ENCODE measurements at regions not wholly inside any gene's neighbourhood (a gene's known extent, or its start where the extent isn't known, plus 50 kb on each side); places are given as distances from the start of the nearest gene placed in this dataset.

DNA sequence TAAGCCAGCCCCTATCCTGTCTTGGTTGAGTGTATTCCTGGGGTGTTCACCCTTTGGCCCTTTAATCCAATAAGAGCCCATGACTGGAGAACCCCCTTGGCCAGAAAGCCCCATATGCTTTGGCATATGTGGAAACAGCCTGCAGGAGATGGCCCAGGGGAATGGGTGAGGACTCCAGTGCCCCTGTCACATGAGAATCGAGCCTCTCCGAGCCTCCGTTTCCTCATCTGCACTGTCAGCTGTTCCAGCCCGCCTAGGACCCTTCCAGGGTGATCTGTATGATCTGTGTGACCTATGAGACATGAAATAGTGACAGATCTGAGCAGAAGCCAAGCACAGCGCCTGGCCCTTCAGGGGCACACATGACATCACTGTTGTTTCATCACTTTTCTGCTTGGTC lies 300.7 kb downstream of the ZNF536 start:
- DNase-seq (ENCODE audit: low read depth in 1 of 2, low spot score in 1 of 2), result no peak

DNA sequence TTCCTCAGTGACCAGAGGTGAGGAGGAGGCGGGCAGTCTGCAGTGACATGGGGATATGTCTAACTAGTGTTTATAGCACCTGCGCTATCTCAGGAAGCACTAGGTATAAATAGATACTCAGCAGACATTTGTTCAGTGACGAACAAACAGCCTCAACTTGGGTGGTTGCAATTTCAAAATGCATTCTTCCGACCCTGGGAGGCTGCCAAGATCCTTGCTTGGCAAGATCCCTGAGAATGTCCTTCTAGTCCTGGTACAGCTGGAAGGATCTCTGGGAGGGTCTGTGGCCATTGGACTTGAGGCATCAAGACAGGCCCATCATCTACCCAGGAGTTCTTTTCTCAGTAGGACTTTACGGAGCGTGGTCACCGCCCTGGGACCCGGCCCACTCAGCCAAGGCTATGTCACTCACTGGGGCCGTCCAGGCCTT lies 299.5 kb downstream of the ZNF536 start:
- DNase-seq (ENCODE audit: low read depth in 1 of 2, low spot score in 1 of 2), result no peak

DNA sequence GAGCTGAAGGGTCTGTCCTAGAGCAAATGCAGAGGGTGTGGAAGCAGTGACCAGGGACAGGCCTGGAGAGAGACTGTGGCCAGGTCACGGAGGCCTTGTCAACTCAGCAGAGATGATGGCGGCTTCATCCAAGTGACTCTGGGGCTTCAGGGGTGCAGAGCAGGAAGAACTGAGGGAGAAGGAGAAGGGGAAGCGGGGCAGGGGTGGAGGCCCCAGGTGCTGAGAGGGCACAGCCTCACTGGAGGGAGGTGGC lies 299.1 kb downstream of the ZNF536 start:
- no peak for DNase-seq (ENCODE audit: low read depth in 1 of 2, low spot score in 1 of 2)

DNA sequence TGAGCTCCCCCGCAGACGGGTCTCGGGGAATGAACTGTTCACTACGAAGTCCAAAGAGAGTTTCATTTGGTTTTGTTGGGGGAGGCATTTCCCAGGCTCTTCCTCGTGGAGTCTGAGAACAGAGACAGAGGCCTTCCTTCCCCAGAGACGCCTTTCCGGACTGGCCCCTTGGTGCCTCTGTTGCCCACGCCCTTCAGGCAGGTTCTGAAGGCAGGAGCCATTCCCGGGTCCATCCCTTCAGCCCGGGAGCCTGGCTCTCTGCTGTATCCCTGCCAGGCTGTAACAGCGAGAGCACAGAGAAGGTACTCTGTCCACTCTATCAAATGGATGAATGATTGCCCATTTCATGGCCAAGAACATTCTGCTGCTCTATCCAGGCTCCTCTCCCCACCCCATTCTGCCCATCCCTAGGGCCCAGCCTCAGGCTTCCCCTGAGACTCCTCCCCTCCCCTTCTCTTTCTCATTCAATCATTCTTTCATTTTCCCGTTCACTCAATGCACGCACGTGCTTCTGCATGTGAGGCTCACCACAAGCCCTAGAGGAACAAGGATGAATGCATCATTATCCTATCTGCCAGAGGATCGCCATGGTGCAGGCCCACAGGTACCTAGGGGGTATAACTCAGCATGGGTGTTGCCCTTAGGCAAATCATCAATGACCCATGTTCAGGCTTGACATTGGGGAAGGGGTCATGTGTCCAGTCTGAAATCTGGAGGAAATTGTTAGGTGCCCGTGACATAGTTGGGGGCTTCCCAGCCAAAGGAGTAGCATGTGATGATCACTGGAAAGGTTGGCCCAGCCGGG lies 298.6 kb downstream of the ZNF536 start:
- DNase-seq (ENCODE audit: low read depth in 1 of 2, low spot score in 1 of 2), result no peak

DNA sequence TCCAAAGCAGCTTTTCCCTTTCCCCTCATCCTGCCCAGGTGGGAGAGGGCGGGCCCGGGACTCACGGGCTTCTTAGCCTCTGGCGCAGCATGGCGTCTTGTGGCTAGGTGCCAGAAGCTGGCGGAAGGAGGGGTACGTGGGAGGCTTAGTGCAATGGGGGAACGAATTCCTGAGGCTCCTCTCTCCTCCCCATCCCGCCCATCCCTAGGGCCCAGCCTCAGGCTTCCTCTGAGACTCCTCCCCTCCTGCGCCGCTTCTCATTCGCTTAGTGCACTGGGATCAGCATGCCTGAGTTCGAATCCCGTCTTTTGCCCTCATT lies 297.8 kb downstream of the ZNF536 start:
- DNase-seq (ENCODE audit: low read depth in 1 of 2, low spot score in 1 of 2), result no peak

DNA sequence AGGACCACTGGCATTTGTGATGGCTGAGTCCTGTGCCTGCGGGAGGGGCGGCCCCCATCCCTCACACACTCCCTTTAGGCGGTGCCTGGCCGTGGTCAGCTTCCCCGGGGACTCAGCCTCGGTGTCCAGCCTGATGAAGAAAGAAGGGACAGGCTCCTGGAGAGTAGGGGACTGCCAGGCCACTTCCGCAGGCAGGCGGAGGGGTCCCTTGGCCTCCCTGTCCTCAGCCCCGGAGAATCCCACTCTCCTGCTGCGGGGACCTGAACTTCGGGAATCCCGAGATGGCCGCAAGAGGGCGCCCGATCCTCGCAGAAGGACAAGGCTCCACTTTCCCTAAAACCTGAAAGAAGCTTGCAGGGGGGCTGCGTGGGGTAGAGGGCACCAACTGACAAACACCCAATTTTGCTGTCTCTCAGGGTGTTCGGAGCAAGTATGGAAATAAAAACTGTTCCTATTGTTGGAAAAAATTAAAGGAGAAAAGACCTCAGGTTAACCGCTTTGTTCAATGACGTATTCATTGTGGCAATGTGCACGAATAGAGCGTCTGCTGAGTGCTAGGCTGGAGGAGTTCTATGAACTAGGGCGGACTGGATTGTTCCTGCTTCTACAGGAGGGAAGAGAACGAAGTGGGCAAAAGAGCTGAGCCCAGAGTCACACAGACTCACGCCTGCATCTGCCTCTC lies 297.3 kb downstream of the ZNF536 start:
- DNase-seq (ENCODE audit: low read depth in 1 of 2, low spot score in 1 of 2), result peak; percentile 16

DNA sequence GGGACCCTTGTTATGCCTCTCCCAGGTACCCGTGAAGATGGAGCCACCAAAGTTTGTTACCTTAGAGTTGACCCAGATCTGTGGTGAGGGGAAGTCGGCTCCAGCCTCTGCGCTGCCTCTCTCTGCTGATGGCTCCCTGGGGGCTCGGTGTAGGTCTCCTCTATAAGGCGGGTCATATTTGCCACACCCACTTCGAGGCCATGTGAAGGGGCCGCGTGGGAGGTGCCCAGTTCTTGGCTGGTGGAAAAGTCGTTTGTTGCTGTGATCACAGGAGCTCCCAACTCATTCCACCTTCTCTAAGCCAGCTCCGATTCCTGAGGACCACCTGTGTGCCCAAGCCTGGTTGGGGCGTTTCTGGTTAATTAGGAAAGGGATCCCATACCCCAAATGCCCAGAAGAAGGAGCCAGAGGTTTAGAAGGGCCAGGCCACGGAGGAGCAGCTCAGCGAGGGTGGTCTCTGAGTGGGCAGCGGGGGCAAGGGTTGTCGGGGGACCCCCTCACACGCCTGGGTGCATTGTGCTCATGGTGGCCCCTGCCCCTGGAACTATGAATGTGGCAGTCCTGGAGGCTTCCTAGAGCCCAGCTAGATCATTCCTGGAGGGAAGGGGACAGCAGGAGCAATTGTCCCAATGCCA lies 296.5 kb downstream of the ZNF536 start:
- DNase-seq (ENCODE audit: low read depth in 1 of 2, low spot score in 1 of 2), result no peak

DNA sequence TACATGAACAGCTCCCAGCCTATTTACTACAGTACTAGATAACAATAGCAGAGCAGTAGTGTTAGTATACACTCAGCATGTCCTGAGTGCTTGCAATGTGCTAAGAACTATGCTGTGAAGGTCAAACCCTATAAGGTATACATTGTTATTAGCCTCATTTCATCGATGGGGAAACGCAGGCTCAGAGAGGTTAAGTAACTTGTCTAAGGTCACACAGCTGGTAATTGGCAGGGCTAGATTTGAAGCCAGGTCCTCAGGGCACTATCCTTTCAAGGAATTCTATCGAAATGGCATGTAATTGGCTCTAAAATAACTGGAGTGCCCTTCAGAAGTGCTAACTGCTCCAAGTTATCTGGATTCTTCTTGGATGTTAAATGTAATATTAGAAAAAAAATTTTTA lies 295.6 kb downstream of the ZNF536 start:
- DNase-seq (ENCODE audit: low read depth in 1 of 2, low spot score in 1 of 2), result no peak

DNA sequence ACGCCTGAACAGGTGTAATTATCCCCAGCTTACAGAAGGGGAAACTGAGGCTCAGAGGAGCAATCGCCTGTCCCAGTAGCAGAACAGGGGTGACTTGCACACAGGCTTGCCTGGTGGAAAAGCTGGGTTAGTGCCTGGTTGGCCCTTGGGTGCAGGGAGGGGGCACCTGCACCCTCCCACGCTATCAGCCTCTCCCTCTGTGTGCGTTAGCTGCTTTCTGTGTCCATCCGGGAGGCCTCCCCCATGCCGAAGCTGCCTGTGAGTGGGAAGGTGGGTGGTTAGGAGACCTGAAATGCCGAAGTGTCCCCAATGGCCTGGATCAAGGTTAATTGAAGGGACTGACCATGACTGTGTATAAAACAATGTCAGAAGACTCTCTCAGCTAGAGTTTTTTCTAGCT lies 295.0 kb downstream of the ZNF536 start:
- no peak for DNase-seq (ENCODE audit: low read depth in 1 of 2, low spot score in 1 of 2)

DNA sequence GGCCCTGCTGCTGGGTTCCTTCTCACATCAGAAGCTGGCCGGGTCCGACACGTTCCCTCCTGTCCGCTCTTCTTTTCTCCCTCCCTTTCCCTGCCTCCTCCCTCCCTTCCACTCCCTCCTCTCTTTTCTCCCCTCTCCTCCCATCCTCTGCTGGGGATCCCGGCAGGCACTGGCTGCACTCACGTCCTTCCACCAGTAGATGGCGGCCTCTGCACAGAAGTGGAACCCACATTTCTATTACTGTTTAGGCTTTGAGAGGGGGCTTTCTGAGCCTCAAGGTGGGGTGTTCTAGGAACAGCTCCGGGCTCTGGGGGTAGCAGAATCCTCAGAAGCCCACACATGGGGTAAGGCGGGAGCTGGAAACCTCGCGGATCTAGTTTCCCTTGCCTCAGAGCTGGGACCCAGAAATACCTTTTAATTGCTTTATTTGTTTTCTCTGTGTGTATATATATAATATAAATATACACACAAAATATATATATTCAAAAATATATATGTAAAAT lies 294.2 kb downstream of the ZNF536 start:
- peak; percentile 16 to 19 for DNase-seq (ENCODE audit: low read depth in 1 of 2, low spot score in 1 of 2)

DNA sequence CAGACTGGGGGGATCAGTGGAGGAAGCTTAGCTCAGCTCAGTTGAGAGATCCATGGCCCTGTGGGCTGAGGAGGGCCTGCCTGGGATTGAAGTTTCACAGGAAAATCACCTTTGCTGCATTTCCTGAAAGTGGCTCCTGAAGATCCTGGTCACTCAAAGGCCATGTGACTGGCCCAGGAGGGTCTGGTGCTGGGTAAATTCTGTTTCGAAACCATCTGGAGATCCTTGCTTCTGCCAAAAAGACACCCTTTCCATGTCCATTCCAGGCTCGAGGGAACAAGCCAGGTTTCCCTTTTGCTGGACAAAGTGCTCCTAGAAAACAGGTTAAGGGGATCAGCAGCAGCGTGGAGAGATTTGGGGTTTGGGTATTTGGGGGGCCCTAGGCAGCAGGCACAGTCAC lies 293.3 kb downstream of the ZNF536 start:
- DNase-seq (ENCODE audit: low read depth in 1 of 2, low spot score in 1 of 2), result no peak

DNA sequence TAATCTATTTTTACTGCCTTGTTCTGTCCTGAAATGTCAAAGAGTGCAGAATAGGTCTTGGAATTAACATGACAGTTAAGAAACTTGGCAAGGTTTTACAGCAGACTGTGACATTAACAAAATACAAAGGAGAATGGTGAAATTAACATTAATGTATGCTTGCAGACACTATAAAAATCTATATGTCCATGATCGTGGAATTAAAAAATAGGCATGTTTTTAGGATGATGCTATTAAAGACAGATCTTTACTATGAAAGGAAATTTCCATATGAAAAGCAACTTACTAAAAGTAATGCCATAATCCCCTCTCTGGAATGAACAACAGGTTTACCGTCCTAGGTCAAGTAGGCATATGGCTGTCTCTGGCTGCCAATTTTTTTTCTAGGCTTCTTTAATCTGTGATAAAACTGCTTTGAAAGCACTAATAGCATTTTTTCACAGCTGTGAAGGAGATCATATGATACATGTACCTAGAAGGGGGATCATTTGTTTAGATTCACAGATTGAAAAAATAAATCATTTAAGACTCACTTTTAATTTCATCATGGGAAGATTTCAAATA lies 291.5 kb downstream of the ZNF536 start:
- no peak for DNase-seq (ENCODE audit: low read depth in 1 of 2, low spot score in 1 of 2)

DNA sequence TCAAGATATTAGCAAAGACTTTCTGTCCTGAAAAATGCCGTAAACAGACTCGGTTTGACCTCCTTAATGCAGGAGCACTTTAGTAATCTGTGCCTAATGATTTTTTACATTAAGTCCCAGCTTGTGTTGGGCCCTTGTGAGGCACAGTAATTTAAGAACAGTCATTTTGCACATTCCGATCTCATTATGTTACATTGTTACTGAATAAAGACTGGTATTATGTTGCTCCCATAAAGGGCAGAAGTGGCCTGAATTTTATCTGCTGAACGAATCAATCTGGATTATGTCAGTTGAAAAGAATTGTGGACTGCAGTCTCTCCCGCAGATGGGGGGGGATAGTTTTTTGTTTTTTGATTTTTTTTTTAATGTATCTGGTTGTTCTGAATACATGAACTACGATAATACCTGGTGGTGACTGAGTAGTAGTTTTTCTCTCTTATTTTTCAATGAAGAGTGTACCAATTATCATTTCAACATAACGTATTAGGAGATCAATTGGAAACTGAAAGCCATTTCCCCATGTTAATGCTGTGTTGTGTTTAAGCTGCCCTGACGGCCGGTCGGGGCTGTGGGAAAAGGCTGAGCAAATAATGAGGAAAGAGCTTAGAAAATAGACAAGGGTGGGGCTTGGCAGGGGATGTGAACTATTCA lies 290.2 kb downstream of the ZNF536 start:
- no peak for DNase-seq (ENCODE audit: low read depth in 1 of 2, low spot score in 1 of 2)

DNA sequence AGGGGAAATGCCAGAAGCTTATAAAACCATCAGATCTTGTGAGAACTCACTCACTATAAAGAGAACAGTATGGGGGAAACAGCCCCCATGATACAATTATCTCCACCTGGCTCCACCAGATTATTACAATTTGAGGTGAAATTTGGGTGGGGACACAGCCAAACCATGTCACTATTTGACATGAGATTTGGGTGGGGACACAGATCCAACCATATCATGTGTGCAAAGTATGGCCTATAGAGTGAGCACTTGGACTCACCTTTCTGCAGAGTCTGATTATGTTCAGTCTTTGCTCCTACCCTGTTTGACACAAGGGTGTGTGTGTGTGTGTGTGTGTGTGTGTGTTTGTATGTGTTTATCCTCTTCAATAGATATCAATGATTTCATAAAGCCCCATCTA lies 287.5 kb downstream of the ZNF536 start:
- no peak for DNase-seq (ENCODE audit: low read depth in 1 of 2, low spot score in 1 of 2)

DNA sequence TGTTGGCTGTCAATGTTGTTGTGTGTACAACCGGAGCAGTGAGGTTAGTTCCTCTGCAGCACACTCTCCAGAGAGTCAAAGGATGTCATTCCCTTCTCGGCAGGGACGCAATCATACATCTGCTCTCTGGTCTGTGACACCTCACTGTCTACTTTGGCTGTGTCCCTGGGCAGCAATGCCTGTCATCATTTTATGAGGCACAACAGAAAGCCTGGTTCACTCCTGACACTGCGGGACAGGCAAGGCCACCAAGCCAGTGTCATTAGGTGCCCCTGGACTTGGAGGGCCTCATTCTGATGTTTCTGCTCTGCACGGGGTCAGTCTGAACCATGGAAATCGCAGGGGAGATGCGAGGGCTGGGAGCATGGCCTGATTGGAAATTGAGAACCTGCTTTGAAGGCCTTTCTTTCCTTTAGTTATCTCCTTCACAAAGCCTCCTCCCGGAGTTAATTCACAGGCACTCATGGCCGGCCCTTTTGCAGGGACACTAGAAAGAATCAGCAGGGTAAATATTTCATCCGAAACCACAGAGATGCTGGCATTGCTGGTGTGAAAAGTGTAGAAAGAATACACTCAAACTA lies 284.4 kb downstream of the ZNF536 start:
- no peak for DNase-seq (ENCODE audit: low read depth in 1 of 2, low spot score in 1 of 2)

DNA sequence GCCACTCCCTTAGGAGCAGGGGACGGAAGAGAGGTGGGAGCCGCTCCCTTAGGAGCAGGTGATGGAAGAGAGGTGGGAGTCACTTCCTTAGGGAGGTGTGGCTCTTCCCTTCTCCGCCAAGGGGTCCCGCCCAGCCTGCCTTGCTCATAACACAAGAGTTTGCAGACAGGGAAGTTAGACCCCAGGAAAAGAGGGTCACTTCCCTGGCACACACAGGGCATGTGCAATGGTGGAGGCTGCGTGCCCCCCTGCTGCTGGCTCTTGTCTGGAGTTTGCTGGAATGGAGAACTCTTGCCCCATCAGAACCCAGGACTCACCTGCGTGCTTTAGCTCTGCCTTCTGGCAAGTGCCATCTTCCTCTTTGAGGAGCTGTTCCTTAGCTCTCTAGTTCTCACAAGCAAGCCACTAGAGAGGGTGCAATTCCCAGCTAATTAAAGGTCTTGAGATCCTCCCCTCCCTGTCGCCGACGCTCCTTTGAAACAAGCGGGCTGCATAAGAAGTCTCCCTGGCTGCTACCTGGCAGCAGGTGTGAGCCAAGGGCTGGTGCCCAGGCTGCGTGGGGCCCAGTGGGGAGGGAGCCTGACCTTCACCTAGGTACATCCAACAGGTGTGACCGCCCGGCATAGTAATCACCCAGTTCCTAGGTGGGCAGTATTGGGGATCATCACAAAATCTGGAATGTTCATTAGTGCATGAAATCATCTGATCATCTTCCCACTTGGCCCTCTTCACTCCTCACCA lies 281.6 kb downstream of the ZNF536 start:
- no peak for DNase-seq (ENCODE audit: low read depth in 1 of 2, low spot score in 1 of 2)

DNA sequence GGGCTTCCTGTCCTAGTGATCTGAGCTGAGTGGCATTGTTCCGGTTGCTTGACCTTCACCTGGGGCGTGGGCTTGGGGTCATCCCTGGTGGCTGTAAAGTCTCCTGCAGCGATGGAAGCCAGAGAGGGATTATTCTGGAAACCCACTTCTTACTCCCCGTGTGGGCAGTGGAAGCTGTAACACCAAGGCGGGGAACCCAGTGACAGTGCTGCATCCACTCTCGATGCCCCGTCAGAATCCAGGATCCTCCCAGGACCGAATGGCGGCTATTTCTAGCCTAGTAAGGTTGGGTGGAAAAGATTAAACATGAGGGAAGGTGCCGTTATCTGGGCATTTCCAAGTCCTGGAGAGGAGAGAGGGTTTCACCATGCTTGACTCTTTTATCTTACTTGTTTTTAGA lies 280.6 kb downstream of the ZNF536 start:
- no peak for DNase-seq (ENCODE audit: low read depth in 1 of 2, low spot score in 1 of 2)

DNA sequence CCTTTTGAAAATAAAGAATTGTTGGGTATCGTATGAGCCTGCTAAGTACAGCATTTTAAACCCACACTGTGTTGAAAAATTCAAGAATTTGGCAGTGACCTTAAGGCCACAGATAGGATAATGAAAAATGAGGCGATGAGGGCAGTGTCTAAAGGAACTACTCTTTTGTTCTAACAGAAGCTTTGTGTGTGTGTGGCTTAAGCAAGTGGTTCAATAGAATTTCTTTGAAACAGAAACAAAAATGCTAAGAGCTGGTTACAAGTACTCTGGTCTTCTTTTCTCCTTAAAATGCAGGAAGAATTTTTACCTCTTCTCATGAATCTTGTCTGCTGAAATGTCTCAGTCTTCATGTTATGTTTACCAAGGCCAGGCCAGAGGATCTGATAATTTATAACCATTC lies 279.5 kb downstream of the ZNF536 start:
- no peak for DNase-seq (ENCODE audit: low read depth in 1 of 2, low spot score in 1 of 2)

DNA sequence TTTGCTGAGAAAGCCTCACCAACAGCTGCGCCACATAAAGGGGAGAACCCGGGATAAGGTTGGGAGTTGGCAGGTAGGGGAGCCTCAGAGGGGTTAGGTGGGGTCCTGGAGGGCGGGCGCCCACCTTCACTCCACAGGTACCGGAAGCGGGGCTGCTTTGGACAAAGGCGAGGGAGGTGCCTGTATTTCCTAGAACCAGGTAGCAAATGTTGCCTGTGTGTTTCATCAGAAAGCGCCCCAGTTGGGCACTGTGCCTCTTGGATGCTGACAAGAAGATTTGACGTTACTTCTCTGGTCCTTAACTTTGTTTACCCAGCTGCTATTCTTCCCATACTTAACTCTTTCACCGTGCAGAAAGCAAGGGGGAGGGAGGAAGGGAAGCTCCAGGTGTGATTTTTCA lies 278.9 kb downstream of the ZNF536 start:
- DNase-seq (ENCODE audit: low read depth in 1 of 2, low spot score in 1 of 2), result no peak

DNA sequence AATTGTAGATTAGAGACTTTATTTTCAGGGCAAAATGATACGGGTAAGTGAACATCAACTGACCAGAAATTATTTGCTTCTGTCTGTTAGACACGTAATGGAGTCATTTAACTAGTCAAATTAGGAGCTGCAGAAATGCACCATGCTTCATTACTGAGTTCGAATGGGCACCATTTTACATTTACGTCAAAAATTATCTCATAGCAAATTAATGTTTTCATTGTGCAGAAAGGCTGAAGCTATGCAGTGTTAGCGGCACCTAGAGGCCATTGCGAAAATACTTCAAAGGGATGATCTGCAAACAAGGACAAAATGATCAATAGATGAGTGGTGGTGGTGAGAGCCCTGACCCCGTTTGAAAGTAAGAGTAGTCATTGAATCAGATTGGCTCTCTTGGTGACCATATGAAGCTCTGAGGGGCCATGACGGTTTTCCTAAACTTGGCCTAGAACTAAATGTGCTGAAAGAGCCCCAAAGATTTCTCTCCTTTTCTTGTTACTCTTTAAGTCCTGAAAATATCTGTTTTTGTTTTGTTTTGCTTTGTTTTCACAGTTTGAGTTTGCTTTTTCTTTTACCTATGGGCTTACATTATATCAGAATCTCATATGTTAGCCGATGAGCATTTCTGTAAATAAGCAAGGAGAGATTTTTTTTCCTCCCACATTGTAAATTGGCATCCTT lies 277.9 kb downstream of the ZNF536 start:
- peak in 1 of 2 donors; percentile 7 for DNase-seq (ENCODE audit: low read depth in 1 of 2, low spot score in 1 of 2)

All from activated CD4-positive, alpha-beta T cell treated with anti-CD3 and anti-CD28 coated beads, Interleukin-2, amount 50 U/mL, for 24 hours (primary cell).